HG03342 (cell line): ENCODE measurements at regions not wholly inside any gene's neighbourhood (a gene's known extent, or its start where the extent isn't known, plus 50 kb on each side); places are given as distances from the start of the nearest gene placed in this dataset.

Experiments used
- ATAC-seq: cut with Tn5 transposase; IDR thresholded peaks from one replicate; pipeline ENCODE4 v1.9.1; 2021; ENCODE audit warnings: mild to moderate bottlenecking, moderate library complexity; ENCODE audit not compliant: unreplicated experiment

GRCh38 chr7:36802459-36803135 is 78.3 kb upstream of the AOAH start:
- no peak for ATAC-seq

DNA sequence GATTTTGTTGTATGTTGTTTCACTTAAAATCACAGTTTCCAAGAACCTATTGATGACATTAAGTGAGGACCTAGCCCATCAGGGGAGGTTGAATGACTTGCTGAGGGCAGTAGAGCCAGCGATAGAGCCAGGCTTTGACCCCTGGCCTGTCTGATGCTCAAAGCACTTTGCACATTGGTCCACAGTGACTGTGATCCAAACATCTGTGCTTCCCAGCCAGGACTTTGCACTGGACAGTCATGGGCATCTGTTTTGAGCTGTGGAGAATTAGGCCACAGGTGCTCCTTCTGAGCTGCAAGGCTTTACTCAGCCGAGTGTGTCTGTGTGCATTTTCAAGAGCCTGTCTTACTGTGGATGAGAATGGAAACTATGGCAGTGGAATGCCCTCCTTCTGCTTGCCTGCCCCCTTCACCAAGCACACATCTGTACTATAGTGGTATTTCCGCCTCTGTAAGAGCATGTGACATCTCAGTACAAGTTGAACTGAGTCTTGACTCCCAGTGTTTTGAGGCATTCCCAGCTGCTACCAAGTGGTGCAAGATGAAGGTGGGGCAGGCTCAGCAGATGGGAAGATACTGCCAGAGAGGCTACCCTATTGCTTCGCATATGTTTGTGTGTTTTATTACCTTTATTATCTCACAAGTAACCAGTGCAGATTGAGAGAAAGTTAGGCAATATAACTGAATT is 72.7 kb upstream of the AOAH start:
- ATAC-seq, result no peak

GRCh38 chr7:36795451-36796021 is 71.2 kb upstream of the AOAH start:
- ATAC-seq, result no peak

DNA sequence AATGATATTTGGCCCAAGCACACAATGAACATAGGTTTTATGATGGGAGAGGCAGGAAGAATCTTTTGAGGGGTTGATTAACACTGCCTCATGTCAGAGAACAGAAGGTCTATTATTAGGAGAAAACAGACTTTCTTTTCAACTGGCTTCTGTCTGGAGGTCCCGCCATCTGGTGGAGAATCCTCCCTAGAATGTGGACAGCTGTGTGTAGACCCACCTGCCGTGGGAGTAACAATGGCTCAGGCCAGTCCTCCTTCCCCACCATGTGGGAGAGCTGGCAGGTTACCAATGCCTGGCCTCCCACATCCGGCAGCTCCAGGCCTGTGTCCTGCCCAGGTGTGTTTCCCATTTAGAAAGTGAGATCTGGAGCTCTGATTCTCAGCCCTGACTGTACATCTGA is 70.4 kb upstream of the AOAH start:
- no peak for ATAC-seq

DNA sequence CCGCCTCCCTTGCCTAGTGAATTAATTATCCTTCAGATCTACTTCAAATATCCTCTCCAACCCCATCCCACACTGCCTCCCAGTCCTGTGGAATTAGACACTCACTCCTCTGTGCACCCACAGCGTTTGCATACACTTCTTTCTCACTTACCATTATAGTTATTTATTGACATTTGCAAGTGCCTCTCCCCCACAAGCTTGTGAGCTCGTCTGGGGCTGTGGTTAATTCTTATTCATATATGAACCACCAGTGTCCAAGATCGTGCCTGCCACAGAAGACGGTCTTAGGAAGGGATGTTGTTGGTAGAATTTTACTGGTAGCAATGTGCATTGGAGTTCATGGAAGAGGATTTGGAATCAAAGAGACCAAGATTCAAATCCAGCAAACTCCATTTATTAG is 68.1 kb upstream of the AOAH start:
- no peak for ATAC-seq

DNA sequence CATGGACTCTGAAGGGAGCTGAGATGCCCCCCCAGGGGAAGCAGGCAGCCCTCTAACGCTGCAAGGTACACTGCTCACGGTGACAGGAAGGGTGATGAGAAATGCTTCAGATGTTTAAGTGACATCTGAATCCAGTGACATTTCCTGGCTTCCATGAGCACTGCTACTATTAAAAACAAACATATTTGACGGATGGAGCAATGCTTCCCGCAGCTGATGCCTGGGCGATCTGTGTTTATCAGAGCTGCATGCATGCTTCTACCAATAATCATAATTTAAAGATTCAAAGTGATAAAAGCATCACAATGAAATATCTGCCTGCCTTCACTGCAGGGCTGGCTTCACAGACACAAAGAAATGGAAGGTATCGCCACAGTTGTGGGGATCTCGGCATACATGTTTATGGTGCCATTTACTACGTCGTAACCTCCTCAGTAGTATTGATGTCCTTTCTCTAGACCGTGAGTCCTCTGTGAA is 66.1 kb upstream of the AOAH start:
- ATAC-seq, result no peak

- ATAC-seq, result no peak
Observed at GRCh38 chr7:36788825-36789470, 64.7 kb upstream of the AOAH start.

GRCh38 chr7:36787933-36788378 is 63.7 kb upstream of the AOAH start:
- no peak for ATAC-seq

DNA sequence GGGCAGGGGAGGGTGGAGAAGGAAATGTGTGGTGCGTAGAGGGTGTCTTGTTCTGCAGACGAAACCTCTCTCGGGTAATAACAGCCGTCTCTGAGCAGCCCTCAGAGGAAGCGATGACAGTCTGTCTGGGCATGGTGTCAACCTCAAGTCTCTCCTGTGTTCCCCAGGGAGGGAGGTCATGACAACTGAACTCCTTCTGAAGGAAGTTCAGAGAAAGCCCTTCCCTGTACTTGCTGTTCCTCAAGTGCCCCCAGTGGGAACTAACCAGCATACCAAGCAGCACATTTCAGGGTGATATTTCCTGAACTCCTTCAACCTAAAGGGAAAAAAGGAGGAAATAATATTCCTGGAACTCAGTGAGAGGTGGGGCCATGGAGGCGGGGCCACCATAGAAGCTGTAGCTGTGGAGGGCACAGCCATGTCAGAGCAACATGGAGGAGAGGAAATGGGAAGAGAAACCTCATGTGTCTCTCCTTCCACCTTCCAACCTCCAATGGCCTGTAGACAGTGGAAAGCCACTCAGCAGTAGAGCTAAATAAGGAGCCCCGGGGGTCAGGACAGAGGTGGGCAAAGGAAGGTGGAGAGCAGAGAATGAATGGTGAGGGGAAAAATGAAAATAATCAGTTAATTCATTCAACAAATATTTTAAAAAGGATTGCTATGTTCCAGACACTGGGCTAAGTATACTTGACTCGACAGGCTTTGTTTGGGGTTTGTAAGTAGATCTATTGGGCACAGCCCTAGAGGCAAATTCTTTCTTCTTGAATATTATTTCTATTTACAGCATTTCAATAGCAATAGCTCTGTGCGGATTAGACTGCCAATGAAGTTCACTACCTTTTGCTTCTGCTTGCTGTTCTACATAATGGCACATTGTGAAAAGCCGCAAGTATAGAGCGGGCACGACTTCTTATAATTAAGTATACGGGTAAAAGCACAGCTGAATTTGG is 61.0 kb upstream of the AOAH start:
- ATAC-seq, result peak; percentile 99

DNA sequence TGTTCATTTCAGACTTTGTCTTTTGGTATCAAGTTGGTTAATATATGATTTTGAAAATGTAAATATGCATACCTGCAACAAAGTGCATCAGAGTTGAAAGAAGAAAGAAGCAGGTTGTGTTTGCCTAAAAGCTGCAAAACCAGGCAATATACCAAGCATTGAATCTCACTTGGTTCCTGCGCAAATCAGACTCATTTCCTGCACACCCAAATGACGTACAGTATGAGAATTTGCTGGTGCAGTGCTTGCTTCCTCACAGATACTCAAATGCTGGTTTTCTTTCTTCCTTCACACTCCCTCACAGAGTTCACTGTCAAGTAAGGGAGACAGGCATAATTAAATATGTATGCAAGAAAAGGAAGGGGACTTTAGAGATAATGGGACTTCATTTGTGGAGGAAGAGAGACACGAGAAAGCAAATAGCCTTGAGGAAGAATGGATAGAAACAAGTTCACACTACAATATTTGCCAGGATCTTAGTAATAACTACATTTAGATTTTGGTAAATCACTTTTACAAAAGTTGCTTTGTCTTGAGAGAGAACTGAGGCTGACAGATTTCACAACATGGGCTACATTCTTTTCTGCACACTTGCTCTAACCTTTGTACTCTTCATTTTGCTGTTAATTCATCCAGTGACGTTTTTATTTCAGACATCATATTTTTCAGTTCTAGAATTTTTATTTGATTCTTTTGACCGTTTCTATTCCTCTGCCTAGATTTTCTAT is 56.9 kb upstream of the AOAH start:
- ATAC-seq, result no peak

DNA sequence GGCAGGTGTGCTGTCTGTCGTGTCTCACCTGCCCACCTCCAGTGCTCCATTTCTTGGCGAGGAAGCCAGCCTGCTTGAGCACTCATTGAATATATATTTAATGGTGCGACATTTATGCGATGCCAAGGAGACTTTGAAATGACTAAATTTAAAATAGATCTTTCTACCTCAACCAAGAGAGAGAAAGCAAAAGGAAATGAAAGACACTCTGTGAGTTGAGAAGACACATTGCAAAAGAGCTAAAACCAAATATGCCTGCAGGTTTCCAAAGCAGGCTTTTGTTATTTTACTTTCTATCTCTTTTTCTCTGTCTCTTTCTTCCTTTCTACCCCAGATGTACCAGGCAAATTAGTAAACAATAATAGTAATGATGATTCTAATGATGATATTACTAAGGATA is 53.6 kb upstream of the AOAH start:
- ATAC-seq, result no peak

DNA sequence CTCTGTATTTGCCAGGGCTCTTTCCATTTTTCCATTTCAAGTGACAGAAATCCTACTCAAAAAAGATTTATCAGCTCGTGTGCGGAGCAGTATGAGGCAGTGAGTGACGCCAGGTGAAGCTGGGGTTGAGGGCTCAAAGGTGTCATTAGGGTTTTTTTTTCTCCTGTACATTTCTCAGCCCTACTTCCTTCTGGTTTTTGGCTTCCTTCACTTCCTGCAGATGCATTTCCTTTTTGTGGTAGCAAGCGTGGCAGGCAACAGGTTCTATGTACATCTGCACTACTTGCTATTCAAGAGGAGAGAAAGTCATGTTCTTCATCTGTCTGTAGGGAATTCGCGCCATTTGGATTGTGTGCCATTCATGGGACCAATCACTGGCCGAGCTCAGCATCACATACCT is 52.8 kb upstream of the AOAH start:
- no peak for ATAC-seq

DNA sequence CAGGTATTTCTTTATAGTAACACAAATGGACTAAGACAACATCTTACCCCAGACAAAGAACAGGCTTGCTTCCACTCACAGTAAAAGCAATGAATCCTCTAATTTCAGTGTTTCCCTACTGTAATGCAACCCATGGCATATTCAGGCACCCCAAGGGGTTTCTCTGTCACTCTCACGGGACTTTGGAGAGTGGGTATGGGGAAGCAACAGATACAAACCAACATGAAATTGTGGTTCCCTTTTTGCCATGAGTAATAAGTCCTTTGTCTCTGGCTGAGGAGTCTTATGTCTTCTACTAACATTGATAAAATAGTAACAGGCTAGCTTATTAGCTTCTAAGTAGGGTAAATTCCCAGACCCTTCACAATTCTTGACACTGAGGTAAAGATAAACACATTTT is 51.4 kb upstream of the AOAH start:
- no peak for ATAC-seq

DNA sequence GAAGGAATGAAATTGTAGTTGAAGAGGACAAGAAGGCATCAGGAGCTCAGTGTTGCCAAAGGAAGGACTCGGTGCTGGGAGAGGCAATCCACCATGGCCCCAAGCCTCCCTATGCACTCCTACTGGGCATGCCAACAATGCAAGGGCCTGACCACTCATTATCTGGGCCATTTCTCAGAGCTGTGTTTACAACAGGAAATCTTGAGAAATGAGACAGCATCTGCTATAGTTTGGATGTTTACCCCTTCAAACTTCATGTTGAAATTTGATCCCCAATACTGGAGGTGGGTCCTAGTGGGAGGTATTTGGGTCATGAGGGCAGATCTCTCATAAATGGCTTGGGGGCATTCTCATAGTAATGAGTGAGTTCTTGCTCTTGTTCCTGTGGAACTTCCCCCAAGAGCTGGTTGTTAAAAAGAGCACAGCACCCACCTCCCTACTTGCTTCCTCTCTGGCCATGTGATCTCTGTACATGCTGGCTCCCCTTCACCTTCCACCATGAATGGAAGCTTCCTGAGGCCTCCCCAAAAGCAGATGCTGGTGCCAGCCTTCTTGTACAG is 50.8 kb upstream of the AOAH start:
- ATAC-seq, result no peak
